ENCODE measurements at regions not wholly inside any gene's neighbourhood (a gene's known extent, or its start where the extent isn't known, plus 50 kb on each side); places are given as distances from the start of the nearest gene placed in this dataset.

DNA sequence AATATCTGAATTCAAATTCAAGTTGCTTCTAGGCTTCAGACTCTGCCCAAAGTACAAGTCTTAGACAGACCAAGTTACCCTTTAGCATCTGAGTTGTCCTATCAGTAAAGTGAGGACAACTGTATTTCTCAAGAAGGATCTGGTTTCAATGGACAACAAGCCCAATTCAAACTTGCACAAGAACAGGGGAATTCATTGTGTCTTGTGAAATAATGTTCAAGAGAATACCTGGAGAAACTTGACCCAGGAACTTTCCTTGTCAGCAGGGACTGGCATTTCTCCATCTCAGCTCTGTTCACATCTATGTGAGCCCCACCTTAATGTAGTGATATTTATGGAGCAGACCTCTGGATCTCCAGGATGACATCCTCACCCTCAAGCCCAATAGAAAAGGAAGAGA, 894.9 kb upstream of the SLC10A2 start:
- DNase-seq (ENCODE audit: low read depth) (no peak), FAIRE-seq (no peak)
- no peaks in the 10 kb centered on the region for H3K27me3 ChIP-seq (ENCODE audit: control insufficient read depth, insufficient read depth, low read length)
- no peaks in the 10 kb centered on the region for H3K36me3 ChIP-seq (ENCODE audit: control insufficient read depth, insufficient read depth, low read length)
- TF ChIP-seq, protein P1, sequence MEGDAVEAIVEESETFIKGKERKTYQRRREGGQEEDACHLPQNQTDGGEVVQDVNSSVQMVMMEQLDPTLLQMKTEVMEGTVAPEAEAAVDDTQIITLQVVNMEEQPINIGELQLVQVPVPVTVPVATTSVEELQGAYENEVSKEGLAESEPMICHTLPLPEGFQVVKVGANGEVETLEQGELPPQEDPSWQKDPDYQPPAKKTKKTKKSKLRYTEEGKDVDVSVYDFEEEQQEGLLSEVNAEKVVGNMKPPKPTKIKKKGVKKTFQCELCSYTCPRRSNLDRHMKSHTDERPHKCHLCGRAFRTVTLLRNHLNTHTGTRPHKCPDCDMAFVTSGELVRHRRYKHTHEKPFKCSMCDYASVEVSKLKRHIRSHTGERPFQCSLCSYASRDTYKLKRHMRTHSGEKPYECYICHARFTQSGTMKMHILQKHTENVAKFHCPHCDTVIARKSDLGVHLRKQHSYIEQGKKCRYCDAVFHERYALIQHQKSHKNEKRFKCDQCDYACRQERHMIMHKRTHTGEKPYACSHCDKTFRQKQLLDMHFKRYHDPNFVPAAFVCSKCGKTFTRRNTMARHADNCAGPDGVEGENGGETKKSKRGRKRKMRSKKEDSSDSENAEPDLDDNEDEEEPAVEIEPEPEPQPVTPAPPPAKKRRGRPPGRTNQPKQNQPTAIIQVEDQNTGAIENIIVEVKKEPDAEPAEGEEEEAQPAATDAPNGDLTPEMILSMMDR (IDR thresholded peaks at IDR 0.05; ENCODE audit: insufficient read depth, low read length, severe bottlenecking): no peak
- H3K4me3 ChIP-seq (ENCODE audit: low read depth, low read length): no peak overlapping the region

DNA sequence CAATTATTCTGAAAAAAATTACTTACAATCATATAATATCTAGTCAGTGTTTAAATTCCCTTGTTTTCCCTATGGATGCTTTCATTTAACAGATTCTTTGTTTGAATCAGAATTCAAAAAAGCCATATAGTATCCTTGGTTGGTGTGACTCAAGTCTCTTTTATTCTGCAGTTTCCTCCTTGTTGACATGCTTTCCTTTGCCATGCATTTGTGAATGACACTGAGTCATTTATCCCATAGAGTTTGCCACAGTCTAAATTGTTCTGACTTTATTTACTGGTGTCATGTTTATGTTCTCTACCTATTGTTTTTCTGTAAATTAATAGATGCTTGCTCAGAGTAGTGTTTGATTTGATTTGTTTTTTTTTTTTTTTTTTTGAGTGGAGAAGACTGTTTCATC, 893.8 kb upstream of the SLC10A2 start:
- DNase-seq (ENCODE audit: low read depth): peak; percentile 10
- FAIRE-seq: no peak
- Histone ChIP-seq H3K27me3 (ENCODE audit: control insufficient read depth, insufficient read depth, low read length) (no peaks in the 10 kb centered on the region), H3K4me3 (ENCODE audit: low read depth, low read length) (no peak overlapping the region), H3K36me3 (ENCODE audit: control insufficient read depth, insufficient read depth, low read length) (no peaks in the 10 kb centered on the region)
- TF ChIP-seq, protein P1 (IDR thresholded peaks at IDR 0.05; ENCODE audit: insufficient read depth, low read length, severe bottlenecking): no peak

DNA sequence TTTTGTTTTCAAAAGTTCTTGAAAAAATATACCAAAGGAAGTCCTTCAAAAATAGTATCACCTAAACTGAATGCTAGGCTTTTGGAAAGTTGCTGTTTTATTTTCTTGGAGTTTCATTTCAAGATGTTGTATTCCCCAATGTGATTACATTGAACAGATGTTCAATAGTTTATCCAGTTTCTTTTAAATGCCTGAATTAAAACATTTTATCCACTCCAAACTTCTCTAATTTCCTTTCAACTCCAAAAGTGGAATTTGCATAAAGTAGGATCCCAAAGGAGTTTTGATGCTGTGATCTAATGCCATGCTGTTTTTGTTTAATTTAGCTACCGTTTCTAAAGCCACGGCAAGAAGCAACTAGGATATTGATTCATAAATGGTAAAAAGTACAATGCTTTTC, 892.5 kb upstream of the SLC10A2 start:
- FAIRE-seq: no peak
- TF ChIP-seq, protein P1 (IDR thresholded peaks at IDR 0.05; ENCODE audit: insufficient read depth, low read length, severe bottlenecking): no peak
- Histone ChIP-seq H3K36me3 (ENCODE audit: control insufficient read depth, insufficient read depth, low read length) (no peaks in the 10 kb centered on the region), H3K4me3 (ENCODE audit: low read depth, low read length) (no peak overlapping the region), H3K27me3 (ENCODE audit: control insufficient read depth, insufficient read depth, low read length) (no peaks in the 10 kb centered on the region)
- DNase-seq (ENCODE audit: low read depth): no peak

DNA sequence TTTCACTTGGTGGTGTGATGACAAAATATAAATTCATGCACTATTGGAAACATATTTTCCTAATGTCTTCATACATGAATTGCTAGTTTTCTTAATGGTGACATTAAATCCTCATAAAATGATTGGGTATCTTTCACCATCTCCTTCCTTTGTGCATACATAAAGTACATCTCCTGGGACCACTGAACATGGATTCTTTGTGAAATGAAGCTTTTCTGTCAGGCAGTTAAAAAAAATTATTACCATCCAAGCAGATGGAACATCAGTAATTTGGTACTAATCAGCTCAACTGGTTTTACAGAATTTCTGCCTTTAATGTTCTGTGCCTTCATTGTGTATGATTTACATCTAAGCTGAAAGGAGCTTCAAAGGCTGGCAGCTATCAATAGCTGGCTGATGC, 891.7 kb upstream of the SLC10A2 start:
- TF ChIP-seq, protein P1 (IDR thresholded peaks at IDR 0.05; ENCODE audit: insufficient read depth, low read length, severe bottlenecking): no peak
- H3K27me3 ChIP-seq (ENCODE audit: control insufficient read depth, insufficient read depth, low read length): no peaks in the 10 kb centered on the region
- no peaks in the 10 kb centered on the region for H3K36me3 ChIP-seq (ENCODE audit: control insufficient read depth, insufficient read depth, low read length)
- no peak overlapping the region for H3K4me3 ChIP-seq (ENCODE audit: low read depth, low read length)
- no peak for FAIRE-seq
- no peak for DNase-seq (ENCODE audit: low read depth)

DNA sequence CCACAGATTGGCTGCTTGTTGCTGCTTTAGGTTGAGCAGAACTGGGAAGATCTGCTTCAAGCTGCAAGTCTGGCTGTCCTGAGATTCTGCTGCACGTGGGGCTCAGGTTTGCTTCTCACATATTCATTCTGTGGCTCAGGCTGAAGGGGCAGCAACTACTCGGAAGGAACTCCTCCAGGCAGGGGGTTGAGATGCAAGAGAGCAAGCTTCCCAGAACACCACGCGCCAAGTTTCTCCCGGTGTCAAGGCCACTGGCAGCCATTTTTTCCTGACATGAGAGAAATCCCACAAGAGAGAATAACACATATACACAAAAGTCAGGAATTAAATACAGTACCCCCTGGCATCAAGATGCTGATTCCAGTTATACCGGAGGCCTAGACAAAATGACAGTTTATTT, 887.6 kb upstream of the SLC10A2 start:
- DNase-seq (ENCODE audit: low read depth) (no peak), FAIRE-seq (no peak)
- H3K36me3 ChIP-seq (ENCODE audit: control insufficient read depth, insufficient read depth, low read length): no peaks in the 10 kb centered on the region
- TF ChIP-seq, protein P1 (IDR thresholded peaks at IDR 0.05; ENCODE audit: insufficient read depth, low read length, severe bottlenecking): no peak
- H3K4me3 ChIP-seq (ENCODE audit: low read depth, low read length): no peak overlapping the region
- H3K27me3 ChIP-seq (ENCODE audit: control insufficient read depth, insufficient read depth, low read length): no peaks in the 10 kb centered on the region

DNA sequence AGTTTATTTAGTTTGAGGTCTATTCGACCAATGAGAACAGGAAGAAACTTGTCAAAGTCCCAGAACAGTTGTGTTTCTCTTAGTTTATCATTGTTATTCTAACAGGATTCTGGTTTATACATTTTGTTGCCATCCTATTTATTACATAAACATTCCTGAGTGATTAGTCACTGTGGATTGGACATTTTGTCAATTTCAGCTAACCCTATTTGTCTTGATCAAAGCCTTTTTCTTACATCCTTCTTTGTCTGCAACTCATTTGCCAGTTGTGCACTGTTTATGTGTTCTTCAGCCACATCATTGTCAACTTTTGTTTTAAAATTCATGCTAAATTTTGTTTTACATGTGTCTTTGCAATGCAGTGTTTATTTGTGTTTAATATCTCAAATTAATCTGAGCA, 886.0 kb upstream of the SLC10A2 start:
- Histone ChIP-seq H3K4me3 (ENCODE audit: low read depth, low read length) (no peak overlapping the region), H3K27me3 (ENCODE audit: control insufficient read depth, insufficient read depth, low read length) (no peaks in the 10 kb centered on the region), H3K36me3 (ENCODE audit: control insufficient read depth, insufficient read depth, low read length) (no peaks in the 10 kb centered on the region)
- TF ChIP-seq, protein P1 (IDR thresholded peaks at IDR 0.05; ENCODE audit: insufficient read depth, low read length, severe bottlenecking): no peak
- FAIRE-seq (no peak), DNase-seq (ENCODE audit: low read depth) (peak; percentile 9)
